HS-27A (cell line): ENCODE measurements at regions not wholly inside any gene's neighbourhood (a gene's known extent, or its start where the extent isn't known, plus 50 kb on each side); places are given as distances from the start of the nearest gene placed in this dataset.
"Not testable (repeated sequence)": the region's sequence is repeated elsewhere in the genome, so short reads cannot be mapped to it uniquely, and the experiment has no call there.

Source experiments
- DNase-seq: peaks from one replicate; pipeline ENCODE4 v3.0.0-alpha.2; 2012; ENCODE audit warnings: low read depth, missing footprints

- DNase-seq: not testable (repeated sequence)
Observed at GRCh38 chr5:56295311-56295710, 62.2 kb upstream of the ANKRD55 start.

DNA sequence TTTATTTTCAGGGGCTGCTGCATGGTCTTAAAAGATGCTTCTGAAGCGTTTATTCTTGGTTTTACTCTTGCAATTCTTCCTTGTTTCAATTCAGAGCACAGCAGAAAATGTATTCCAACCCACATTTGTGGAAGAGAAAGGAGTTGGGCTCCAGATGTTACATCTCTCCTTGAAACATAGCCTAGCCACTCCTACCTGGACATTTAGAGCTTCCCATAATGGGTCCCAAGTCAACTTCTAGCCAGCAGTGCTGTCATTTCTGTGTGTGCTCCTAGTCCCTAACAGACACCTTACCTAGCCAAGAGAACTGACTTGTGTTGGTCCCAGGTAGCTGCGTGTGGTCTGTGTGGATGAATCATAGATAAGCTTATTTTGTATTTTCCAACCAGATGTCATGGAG is 61.2 kb upstream of the ANKRD55 start:
- DNase-seq: no peak

DNA sequence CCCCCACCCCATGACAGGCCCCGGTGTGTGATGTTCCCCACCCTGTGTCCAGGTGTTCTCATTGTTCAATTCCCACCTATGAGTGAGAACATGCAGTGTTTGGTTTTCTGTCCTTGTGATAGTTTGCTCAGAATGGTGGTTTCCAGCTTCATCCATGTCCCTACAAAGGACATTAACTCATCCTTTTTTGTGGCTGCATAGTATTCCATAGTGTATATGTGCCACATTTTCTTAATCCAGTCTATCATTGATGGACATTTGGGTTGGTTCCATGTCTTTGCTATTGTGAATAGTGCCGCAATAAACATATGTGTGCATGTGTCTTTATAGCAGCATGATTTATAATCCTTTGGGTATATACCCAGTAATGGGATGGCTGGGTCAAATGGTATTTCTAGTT is 59.7 kb upstream of the ANKRD55 start:
- not testable (repeated sequence) for DNase-seq

DNA sequence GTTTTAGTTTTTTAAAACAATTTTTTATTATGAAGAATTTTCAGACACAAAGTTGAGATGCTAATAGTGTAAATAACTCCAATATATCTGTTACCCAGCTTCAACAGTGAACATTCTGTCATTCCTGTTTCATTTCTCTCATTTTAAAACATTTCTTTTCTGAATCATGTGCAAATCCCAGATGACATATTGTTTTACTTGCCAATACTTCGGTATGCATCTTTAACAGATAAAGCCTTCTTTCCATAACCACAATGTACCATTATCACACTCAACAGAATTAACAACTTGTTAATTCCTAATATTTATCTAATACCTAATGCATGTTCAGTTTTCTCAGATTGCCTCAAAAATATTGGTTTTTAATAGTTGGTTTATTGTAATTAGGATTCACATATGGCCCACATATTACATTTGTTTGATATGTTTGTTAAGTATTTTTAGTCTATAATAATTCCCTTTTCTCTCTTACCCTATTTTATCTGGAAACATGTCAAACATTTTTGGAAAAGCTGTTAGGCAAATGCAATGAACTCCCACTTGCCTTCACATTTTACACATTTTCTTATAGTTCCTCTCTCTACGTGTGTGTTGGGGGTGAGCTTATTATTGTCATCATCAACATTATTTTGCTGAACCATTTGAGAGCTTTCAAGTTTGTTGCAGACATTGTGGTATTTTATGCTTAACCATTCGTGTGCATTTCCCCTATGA is 58.7 kb upstream of the ANKRD55 start:
- DNase-seq: no peak

DNA sequence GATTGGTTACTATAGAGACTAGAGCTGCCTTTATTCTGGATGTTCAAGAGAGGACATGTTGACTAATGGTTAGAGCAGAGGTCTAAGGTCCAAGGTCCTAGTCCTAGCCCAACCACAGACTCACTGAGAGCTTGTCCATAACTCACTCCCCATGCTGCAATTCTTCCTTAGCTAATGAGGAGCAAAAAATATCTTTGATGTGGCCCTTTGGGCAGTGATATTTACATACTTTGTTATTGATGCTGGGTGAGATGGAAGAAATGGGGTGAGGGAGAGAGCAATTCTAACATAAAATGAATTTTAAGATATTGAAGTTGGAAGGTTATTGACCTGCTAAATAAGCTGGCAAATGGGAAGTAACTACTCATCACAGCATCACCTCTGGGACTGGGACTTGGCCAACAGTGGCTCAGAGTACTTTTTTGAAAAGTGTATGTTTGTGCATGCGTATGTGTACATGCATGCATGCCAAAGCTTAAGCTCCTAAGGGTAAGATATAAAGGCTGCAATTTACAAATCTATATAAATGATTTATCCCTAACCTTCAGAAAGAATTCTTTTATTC is 58.0 kb upstream of the ANKRD55 start:
- no peak for DNase-seq

DNA sequence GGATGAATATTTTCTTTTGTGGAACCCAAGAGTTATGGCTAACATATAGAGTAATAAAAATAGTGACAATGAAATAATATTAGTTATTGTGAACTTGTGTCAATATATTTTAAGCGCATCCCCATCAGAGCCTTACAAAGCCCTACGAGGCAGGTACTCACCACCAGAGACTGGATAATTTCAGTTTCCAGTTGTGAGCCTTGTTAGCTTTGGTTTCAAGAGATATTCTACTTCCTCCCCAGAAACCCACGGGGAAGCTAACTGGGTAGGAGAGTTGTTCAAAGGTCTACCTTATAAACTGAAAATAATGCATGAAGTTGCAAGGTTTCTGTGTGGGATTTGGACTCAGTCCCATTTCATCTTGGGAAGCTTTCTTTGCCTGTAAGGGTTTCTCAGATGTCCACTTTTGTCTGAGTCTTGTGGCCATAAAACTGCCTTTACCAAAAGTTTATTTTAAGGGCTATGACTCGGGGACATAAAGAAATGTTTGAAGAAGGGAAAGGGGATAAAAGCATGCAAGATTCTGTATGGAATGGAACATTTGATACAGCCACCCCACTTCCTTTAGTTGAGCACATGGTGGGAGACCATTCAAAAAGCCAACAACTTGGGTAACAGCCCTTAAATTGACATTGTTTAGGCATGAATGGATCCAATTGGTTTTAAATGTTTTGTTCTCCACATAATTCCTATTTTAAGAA is 57.4 kb upstream of the ANKRD55 start:
- no peak for DNase-seq

GRCh38 chr5:56289602-56289987 is 56.5 kb upstream of the ANKRD55 start:
- DNase-seq: no peak

- no peak for DNase-seq
Observed at GRCh38 chr5:56288873-56289601, 55.9 kb upstream of the ANKRD55 start.

GRCh38 chr5:56286015-56286884 is 53.1 kb upstream of the ANKRD55 start:
- DNase-seq: no peak

GRCh38 chr5:56282951-56283350 is 49.8 kb upstream of the ANKRD55 start:
- no peak for DNase-seq
